Tibial nerve (tissue), 4 donors: ENCODE measurements at regions not wholly inside any gene's neighbourhood (a gene's known extent, or its start where the extent isn't known, plus 50 kb on each side); places are given as distances from the start of the nearest gene placed in this dataset.

Experiments used
- DNase-seq, 2 donors: peaks; one replicate each; pipeline ENCODE4 v3.0.0-alpha.2; 2019; ENCODE audit warnings: low spot score in 2 of 2
- H3K27ac ChIP-seq, 4 donors: fragments of 200-600 bp; sonication (generic) in 3 of 4; one replicate each; pipeline ENCODE4 v1.5.1; 2017 to 2019; ENCODE audit warnings: mild to moderate bottlenecking in 1 of 4
- H3K27me3 ChIP-seq, 2 donors: fragments of 200-600 bp; sonication (generic) in 1 of 2; one replicate each; pipeline versions ENCODE4 v1.5.1 to v1.6.0; 2017 to 2019
- H3K36me3 ChIP-seq, 3 donors: fragments of 200-600 bp; sonication (generic); one replicate each; pipeline ENCODE4 v1.5.1; 2018 to 2019
- H3K4me1 ChIP-seq, 4 donors: fragments of 200-600 bp; sonication (generic) in 3 of 4; one replicate each; pipeline ENCODE4 v1.5.1; 2017 to 2019
- H3K4me3 ChIP-seq, 4 donors: fragments of 200-600 bp; sonication (generic) in 3 of 4; one replicate each; pipeline ENCODE4 v1.5.1; 2017 to 2019; ENCODE audit warnings: mild to moderate bottlenecking in 1 of 4, moderate library complexity in 1 of 4
- H3K9me3 ChIP-seq, 4 donors: fragments of 200-600 bp; sonication (generic) in 3 of 4; one replicate each; pipeline ENCODE4 v1.5.1; 2017 to 2019
- EP300 ChIP-seq, 2 donors: sonication (generic); formaldehyde crosslinking; IDR thresholded peaks; one replicate each; pipeline ENCODE4 v1.6.1; 2017; ENCODE audit warnings: antibody characterized with exemption in 2 of 2, mild to moderate bottlenecking in 1 of 2
- POLR2A ChIP-seq, 2 donors: fragments of 450-650 bp; IDR thresholded peaks; one replicate each; pipeline ENCODE4 v1.6.1; 2017; ENCODE audit warnings: antibody characterized with exemption in 2 of 2, mild to moderate bottlenecking in 2 of 2, moderate library complexity in 2 of 2
- WGBS, 2 donors: methylation state at CpG; one replicate each; pipeline ENCODE4 v1.1.5; 2018; 5-methylcytosine and 5-hydroxymethylcytosine counted together
- TF ChIP-seq, protein P1 (sequence below), 5 experiments: fragments of 200-600 bp in 3 of 5; fragments of 450-650 bp in 2 of 5; sonication (generic) in 3 of 5; IDR thresholded peaks; one replicate each; pipeline ENCODE4 v1.5.1; 2016 to 2019; ENCODE audit warnings: antibody characterized with exemption in 5 of 5, mild to moderate bottlenecking in 3 of 5, moderate library complexity in 2 of 5

- Histone ChIP-seq H3K27ac (peak overlapping the region in 1 of 4 donors; percentile 56), H3K9me3 (no peaks in the 10 kb centered on the region), H3K36me3 (no peaks in the 10 kb centered on the region), H3K4me3 (no peak overlapping the region), H3K4me1 (peaks cover 0 to 14% (median 0%) of the 10 kb centered on the region in 4 donors), H3K27me3 (no peaks in the 10 kb centered on the region)
- TF ChIP-seq EP300 (IDR thresholded peaks at IDR 0.05) = no peak
- TF ChIP-seq, protein P1, sequence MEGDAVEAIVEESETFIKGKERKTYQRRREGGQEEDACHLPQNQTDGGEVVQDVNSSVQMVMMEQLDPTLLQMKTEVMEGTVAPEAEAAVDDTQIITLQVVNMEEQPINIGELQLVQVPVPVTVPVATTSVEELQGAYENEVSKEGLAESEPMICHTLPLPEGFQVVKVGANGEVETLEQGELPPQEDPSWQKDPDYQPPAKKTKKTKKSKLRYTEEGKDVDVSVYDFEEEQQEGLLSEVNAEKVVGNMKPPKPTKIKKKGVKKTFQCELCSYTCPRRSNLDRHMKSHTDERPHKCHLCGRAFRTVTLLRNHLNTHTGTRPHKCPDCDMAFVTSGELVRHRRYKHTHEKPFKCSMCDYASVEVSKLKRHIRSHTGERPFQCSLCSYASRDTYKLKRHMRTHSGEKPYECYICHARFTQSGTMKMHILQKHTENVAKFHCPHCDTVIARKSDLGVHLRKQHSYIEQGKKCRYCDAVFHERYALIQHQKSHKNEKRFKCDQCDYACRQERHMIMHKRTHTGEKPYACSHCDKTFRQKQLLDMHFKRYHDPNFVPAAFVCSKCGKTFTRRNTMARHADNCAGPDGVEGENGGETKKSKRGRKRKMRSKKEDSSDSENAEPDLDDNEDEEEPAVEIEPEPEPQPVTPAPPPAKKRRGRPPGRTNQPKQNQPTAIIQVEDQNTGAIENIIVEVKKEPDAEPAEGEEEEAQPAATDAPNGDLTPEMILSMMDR (IDR thresholded peaks at IDR 0.05) = no peak
- TF ChIP-seq POLR2A (IDR thresholded peaks at IDR 0.05) = no peak
- DNase-seq = no peak
- 52 to 53% methylated on average over 3 of the region's 3 CpGs for WGBS, 2 donors
Observed at GRCh38 chr3:88912294-88912877, 195.0 kb upstream of the EPHA3 start.

GRCh38 chr3:88918841-88919240 is 188.6 kb upstream of the EPHA3 start:
- H3K27ac ChIP-seq = no peak overlapping the region
- 72 to 74% methylated on average over 4 of the region's 4 CpGs for WGBS, 2 donors
- TF ChIP-seq POLR2A (IDR thresholded peaks at IDR 0.05) (no peak), EP300 (IDR thresholded peaks at IDR 0.05) (no peak)
- TF ChIP-seq, protein P1 (IDR thresholded peaks at IDR 0.05) = no peak
- H3K4me3 ChIP-seq = no peak overlapping the region
- H3K36me3 ChIP-seq = no peaks in the 10 kb centered on the region
- H3K4me1 ChIP-seq = no peaks in the 10 kb centered on the region
- no peaks in the 10 kb centered on the region for H3K9me3 ChIP-seq
- no peaks in the 10 kb centered on the region for H3K27me3 ChIP-seq
- no peak for DNase-seq

DNA sequence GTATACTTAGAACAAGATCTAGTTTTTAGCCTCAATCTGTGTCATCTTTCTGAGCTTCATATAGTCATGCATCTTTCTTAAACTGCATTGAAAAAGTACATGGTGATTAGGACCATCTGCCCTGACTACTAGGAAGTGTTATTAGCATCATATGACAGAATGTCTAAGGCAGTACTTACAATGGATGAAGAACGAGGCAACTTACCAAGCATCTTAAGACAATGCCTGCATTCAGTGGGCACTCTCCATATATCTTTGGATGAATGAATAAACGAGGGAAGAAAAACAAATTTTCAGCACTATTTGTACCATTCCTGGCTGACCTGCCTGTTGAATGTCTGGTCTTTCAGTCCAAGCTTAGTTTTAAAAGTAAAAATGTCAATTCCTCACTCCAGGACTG is 185.4 kb upstream of the EPHA3 start:
- whole genome bisulfite sequencing, 2 donors = 34 to 48% methylated on average over 2 of the region's 2 CpGs
- TF ChIP-seq, protein P1 (IDR thresholded peaks at IDR 0.05) = no peak
- TF ChIP-seq EP300 (IDR thresholded peaks at IDR 0.05) = no peak
- no peak for TF ChIP-seq POLR2A (IDR thresholded peaks at IDR 0.05)
- Histone ChIP-seq H3K27me3 (no peaks in the 10 kb centered on the region), H3K9me3 (no peaks in the 10 kb centered on the region), H3K4me1 (no peaks in the 10 kb centered on the region), H3K36me3 (no peaks in the 10 kb centered on the region), H3K4me3 (no peak overlapping the region), H3K27ac (no peak overlapping the region)
- no peak for DNase-seq

GRCh38 chr3:88926221-88926620 is 181.2 kb upstream of the EPHA3 start:
- TF ChIP-seq POLR2A (IDR thresholded peaks at IDR 0.05) (no peak), EP300 (IDR thresholded peaks at IDR 0.05) (no peak)
- TF ChIP-seq, protein P1 (IDR thresholded peaks at IDR 0.05) = no peak

DNA sequence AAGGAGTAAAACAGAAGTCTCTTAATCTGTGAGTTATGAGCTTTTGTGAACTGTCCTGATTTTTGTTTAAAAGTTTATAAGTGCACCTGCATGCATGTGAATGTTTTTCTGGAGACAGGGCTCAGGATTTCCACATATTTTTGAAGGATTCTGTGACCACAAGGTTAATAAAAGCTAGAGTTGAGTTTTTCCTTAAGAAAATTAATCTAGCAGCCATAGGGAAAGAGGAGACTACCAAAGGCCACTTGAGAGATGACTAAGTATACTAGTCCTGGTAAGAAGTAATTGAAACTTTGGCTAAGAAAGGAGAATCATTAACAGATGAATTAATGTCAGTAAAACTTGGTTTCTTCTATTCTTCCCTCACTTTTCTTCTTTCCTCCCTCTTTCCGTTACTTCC is 176.8 kb upstream of the EPHA3 start:
- no peaks in the 10 kb centered on the region for H3K4me1 ChIP-seq
- no peak overlapping the region for H3K27ac ChIP-seq
- no peak for TF ChIP-seq POLR2A (IDR thresholded peaks at IDR 0.05)
- TF ChIP-seq, protein P1 (IDR thresholded peaks at IDR 0.05) = no peak
- TF ChIP-seq EP300 (IDR thresholded peaks at IDR 0.05) = no peak
- H3K4me3 ChIP-seq = no peak overlapping the region
- DNase-seq = no peak
- H3K27me3 ChIP-seq = no peaks in the 10 kb centered on the region
- no peaks in the 10 kb centered on the region for H3K9me3 ChIP-seq
- 71 to 80% methylated on average over 1 of the region's 1 CpG for WGBS, 2 donors
- H3K36me3 ChIP-seq = no peaks in the 10 kb centered on the region

More at GRCh38 chr3:88926221-88926620, 181.2 kb upstream of the EPHA3 start:
- Histone ChIP-seq H3K27me3 (no peaks in the 10 kb centered on the region), H3K27ac (no peak overlapping the region), H3K4me3 (no peak overlapping the region), H3K9me3 (no peaks in the 10 kb centered on the region), H3K4me1 (no peaks in the 10 kb centered on the region), H3K36me3 (no peaks in the 10 kb centered on the region)
- DNase-seq = no peak
